Central memory CD4-positive, alpha-beta T cell (primary cell): ENCODE measurements at regions not wholly inside any gene's neighbourhood (a gene's known extent, or its start where the extent isn't known, plus 50 kb on each side); places are given as distances from the start of the nearest gene placed in this dataset.

ENCODE experiments used
- DNase-seq: peaks from one replicate; pipeline ENCODE4 v3.0.0; 2022

GRCh38 chr20:20992686-20993360 lies 113.3 kb downstream of the LINC00237 start:
- no peak for DNase-seq

- DNase-seq, result no peak
Observed at GRCh38 chr20:20992277-20992676, 113.9 kb downstream of the LINC00237 start.

- no peak for DNase-seq
Observed at GRCh38 chr20:20989081-20989480, 117.1 kb downstream of the LINC00237 start.

GRCh38 chr20:20979934-20980333 lies 126.2 kb downstream of the LINC00237 start:
- DNase-seq, result no peak

GRCh38 chr20:20977786-20978185 lies 128.4 kb downstream of the LINC00237 start:
- DNase-seq, result no peak

GRCh38 chr20:20972490-20972889 lies 133.7 kb downstream of the LINC00237 start:
- DNase-seq, result no peak

GRCh38 chr20:20971810-20972209 lies 134.3 kb downstream of the LINC00237 start:
- DNase-seq, result no peak

- no peak for DNase-seq
Observed at GRCh38 chr20:20970841-20971240, 135.3 kb downstream of the LINC00237 start.

GRCh38 chr20:20969701-20970280 lies 136.4 kb downstream of the LINC00237 start:
- DNase-seq, result no peak

GRCh38 chr20:20967564-20968184 lies 138.5 kb downstream of the LINC00237 start:
- no peak for DNase-seq

- DNase-seq, result no peak
Observed at GRCh38 chr20:20966171-20966570, 140.0 kb downstream of the LINC00237 start.

- DNase-seq, result no peak
Observed at GRCh38 chr20:20959031-20959755, 147.0 kb downstream of the LINC00237 start.

- DNase-seq, result no peak
Observed at GRCh38 chr20:20956513-20956931, 149.6 kb downstream of the LINC00237 start.

- no peak for DNase-seq
Observed at GRCh38 chr20:20955892-20956291, 150.3 kb downstream of the LINC00237 start.

GRCh38 chr20:20953738-20954618 lies 152.2 kb downstream of the LINC00237 start:
- DNase-seq, result no peak

GRCh38 chr20:20950620-20951019 lies 155.5 kb downstream of the LINC00237 start:
- DNase-seq, result no peak

GRCh38 chr20:20946122-20946759 lies 159.9 kb downstream of the LINC00237 start:
- DNase-seq, result no peak

- DNase-seq, result no peak
Observed at GRCh38 chr20:20941468-20941889, 164.7 kb downstream of the LINC00237 start.

GRCh38 chr20:20939006-20939405 lies 167.2 kb downstream of the LINC00237 start:
- DNase-seq, result no peak

- no peak for DNase-seq
Observed at GRCh38 chr20:20938599-20938998, 167.6 kb downstream of the LINC00237 start.

GRCh38 chr20:20938131-20938530 lies 168.0 kb downstream of the LINC00237 start:
- DNase-seq, result no peak
